Endothelial cell of umbilical vein (primary cell): ENCODE measurements at regions not wholly inside any gene's neighbourhood (a gene's known extent, or its start where the extent isn't known, plus 50 kb on each side); places are given as distances from the start of the nearest gene placed in this dataset.

Source experiments
- CTCF ChIP-seq, 2 donors: IDR thresholded peaks; 1 replicate in 1 of 2; 2 replicates in 1 of 2; pipeline ENCODE4 v1.5.1; 2011; ENCODE audit warnings: low read length in 2 of 2, mild to moderate bottlenecking in 2 of 2, moderate library complexity in 2 of 2, control low read depth in 1 of 2, inconsistent platforms in 1 of 2, low read depth in 1 of 2; ENCODE audit not compliant: insufficient read depth in 1 of 2; ENCODE audit errors: extremely low read depth in 1 of 2
- EZH2 ChIP-seq: IDR thresholded peaks from 2 replicates; pipeline ENCODE4 v1.6.1; 2012; ENCODE audit warnings: borderline replicate concordance, low read depth, mild to moderate bottlenecking, moderate library complexity, low read length, inconsistent platforms; ENCODE audit not compliant: severe bottlenecking
- FOS ChIP-seq: IDR thresholded peaks from 2 replicates; pipeline ENCODE4 v1.6.1; 2011; ENCODE audit warnings: mild to moderate bottlenecking, low read length, moderate library complexity, borderline replicate concordance; ENCODE audit not compliant: insufficient read depth
- GATA2 ChIP-seq: IDR thresholded peaks from 2 replicates; pipeline ENCODE4 v1.7.0; 2011; ENCODE audit warnings: low read depth, mild to moderate bottlenecking, moderate library complexity, mixed read lengths, low read length; ENCODE audit not compliant: insufficient read length, insufficient read depth
- JUN ChIP-seq: IDR thresholded peaks from 2 replicates; pipeline ENCODE4 v1.6.1; 2011; ENCODE audit warnings: borderline replicate concordance, low read depth; ENCODE audit not compliant: insufficient read length, insufficient read depth
- MAX ChIP-seq: IDR thresholded peaks from 2 replicates; pipeline ENCODE4 v1.6.1; 2011; ENCODE audit not compliant: insufficient read depth, insufficient read length
- MYC ChIP-seq: IDR thresholded peaks from one replicate; pipeline ENCODE4 v1.6.1; 2011; ENCODE audit warnings: mild to moderate bottlenecking, low read depth, low read length
- POLR2A ChIP-seq: IDR thresholded peaks from 2 replicates; pipeline ENCODE4 v1.6.1; 2012; ENCODE audit warnings: low read depth, mild to moderate bottlenecking, control low read depth, low read length
- POLR2AphosphoS5 ChIP-seq: IDR thresholded peaks from 2 replicates; pipeline ENCODE4 v1.6.1; 2012; ENCODE audit warnings: low read depth, mild to moderate bottlenecking, control low read depth, low read length, moderate library complexity; ENCODE audit not compliant: insufficient read depth

- TF ChIP-seq GATA2 = no peak
- no peak for TF ChIP-seq CTCF (IDR thresholded peaks at IDR 0.05; ENCODE audit: extremely low read depth in 1 of 2, insufficient read depth in 1 of 2, low read depth in 1 of 2, low read length in 2 of 2)
- TF ChIP-seq FOS = no peak
- no peak for TF ChIP-seq POLR2A
- no peak for TF ChIP-seq EZH2
- no peak for TF ChIP-seq MAX
- no peak for TF ChIP-seq POLR2AphosphoS5
- no peak for TF ChIP-seq MYC
- TF ChIP-seq JUN = no peak
These were observed 2382.2 kb downstream of the TP53TG3F start for GRCh38 chr16:35841632-35842031.
